OCI-LY1 (cell line): ENCODE measurements at regions not wholly inside any gene's neighbourhood (a gene's known extent, or its start where the extent isn't known, plus 50 kb on each side); places are given as distances from the start of the nearest gene placed in this dataset.
"Not testable (repeated sequence)": the region's sequence is repeated elsewhere in the genome, so short reads cannot be mapped to it uniquely, and the experiment has no call there.

ENCODE experiments used
- EZH2 ChIP-seq: fragments of 200-600 bp; sonication (generic), shearing (Covaris generic); IDR thresholded peaks from 2 replicates; pipeline ENCODE4 v1.8.0; 2017; ENCODE audit warnings: borderline replicate concordance, mixed run types, mild to moderate bottlenecking, antibody characterized with exemption, low read length, moderate library complexity, mixed read lengths
- TF ChIP-seq, protein P1 (sequence below): fragments of 200-600 bp; sonication (generic), shearing (Covaris generic); IDR thresholded peaks from 2 replicates; pipeline ENCODE4 v1.5.1; 2017; ENCODE audit warnings: mild to moderate bottlenecking, antibody characterized with exemption, low read length, moderate library complexity, mixed read lengths

DNA sequence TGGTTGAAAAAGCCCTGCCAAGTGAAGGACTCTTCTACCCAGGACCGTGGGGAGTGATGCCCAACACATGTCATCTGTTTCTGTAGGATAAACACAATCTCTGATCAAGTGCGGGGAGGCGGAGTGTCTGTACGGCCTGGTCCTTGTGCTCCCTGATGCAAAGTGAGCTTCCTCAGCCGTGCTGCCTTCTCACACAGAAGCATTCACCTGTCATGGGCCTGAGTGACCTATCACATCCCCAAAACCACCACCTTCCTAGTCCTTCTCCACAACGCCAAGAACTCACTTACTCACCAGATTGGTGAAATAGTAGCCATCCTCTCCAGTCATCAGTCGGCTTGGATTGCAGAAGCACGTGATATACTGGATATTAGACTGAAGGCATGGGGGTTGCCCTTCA is 74.4 kb upstream of the KCTD7 start:
- TF ChIP-seq, protein P1, sequence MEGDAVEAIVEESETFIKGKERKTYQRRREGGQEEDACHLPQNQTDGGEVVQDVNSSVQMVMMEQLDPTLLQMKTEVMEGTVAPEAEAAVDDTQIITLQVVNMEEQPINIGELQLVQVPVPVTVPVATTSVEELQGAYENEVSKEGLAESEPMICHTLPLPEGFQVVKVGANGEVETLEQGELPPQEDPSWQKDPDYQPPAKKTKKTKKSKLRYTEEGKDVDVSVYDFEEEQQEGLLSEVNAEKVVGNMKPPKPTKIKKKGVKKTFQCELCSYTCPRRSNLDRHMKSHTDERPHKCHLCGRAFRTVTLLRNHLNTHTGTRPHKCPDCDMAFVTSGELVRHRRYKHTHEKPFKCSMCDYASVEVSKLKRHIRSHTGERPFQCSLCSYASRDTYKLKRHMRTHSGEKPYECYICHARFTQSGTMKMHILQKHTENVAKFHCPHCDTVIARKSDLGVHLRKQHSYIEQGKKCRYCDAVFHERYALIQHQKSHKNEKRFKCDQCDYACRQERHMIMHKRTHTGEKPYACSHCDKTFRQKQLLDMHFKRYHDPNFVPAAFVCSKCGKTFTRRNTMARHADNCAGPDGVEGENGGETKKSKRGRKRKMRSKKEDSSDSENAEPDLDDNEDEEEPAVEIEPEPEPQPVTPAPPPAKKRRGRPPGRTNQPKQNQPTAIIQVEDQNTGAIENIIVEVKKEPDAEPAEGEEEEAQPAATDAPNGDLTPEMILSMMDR, result not testable (repeated sequence)
- TF ChIP-seq EZH2, result not testable (repeated sequence)
